Spleen (tissue), 11 donors: ENCODE measurements at regions not wholly inside any gene's neighbourhood (a gene's known extent, or its start where the extent isn't known, plus 50 kb on each side); places are given as distances from the start of the nearest gene placed in this dataset.

Source experiments
- DNase-seq: peaks from one replicate; pipeline ENCODE4 v3.0.0-alpha.2; 2020
- H3K27ac ChIP-seq, 8 donors: fragments of 200-600 bp; sonication (generic) in 7 of 8; 1 replicate in 4 of 8; 2 replicates in 4 of 8; pipeline versions ENCODE4 v1.5.0 to v1.8.0; 2016 to 2021; ENCODE audit warnings: inconsistent platforms in 4 of 8, mild to moderate bottlenecking in 4 of 8, moderate library complexity in 1 of 8
- H3K27me3 ChIP-seq, 7 donors: fragments of 200-600 bp; sonication (generic) in 6 of 7; replicated peaks in 1 of 7; 1 replicate in 4 of 7; 2 replicates in 3 of 7; pipeline versions ENCODE4 v1.5.0 to v1.8.0; 2016 to 2021; ENCODE audit warnings: inconsistent platforms in 3 of 7, mild to moderate bottlenecking in 1 of 7
- H3K36me3 ChIP-seq, 6 donors: fragments of 200-600 bp; sonication (generic) in 5 of 6; 1 replicate in 4 of 6; 2 replicates in 2 of 6; pipeline versions ENCODE4 v1.5.0 to v1.8.0; 2016 to 2021; ENCODE audit warnings: inconsistent platforms in 2 of 6
- H3K4me1 ChIP-seq, 6 donors: fragments of 200-600 bp; sonication (generic) in 5 of 6; 1 replicate in 3 of 6; 2 replicates in 3 of 6; pipeline versions ENCODE4 v1.5.0 to v1.8.0; 2016 to 2021; ENCODE audit warnings: inconsistent platforms in 3 of 6
- H3K4me3 ChIP-seq, 8 donors: fragments of 200-600 bp; sonication (generic) in 7 of 8; 1 replicate in 4 of 8; 2 replicates in 4 of 8; pipeline versions ENCODE4 v1.5.0 to v1.8.0; 2016 to 2021; ENCODE audit warnings: inconsistent platforms in 4 of 8, mild to moderate bottlenecking in 4 of 8, moderate library complexity in 2 of 8
- H3K9me3 ChIP-seq, 8 donors: fragments of 200-600 bp; sonication (generic) in 7 of 8; 1 replicate in 4 of 8; 2 replicates in 4 of 8; pipeline versions ENCODE4 v1.5.0 to v1.8.0; 2016 to 2021; ENCODE audit warnings: inconsistent platforms in 4 of 8
- POLR2A ChIP-seq, 3 donors: fragments of 450-650 bp; IDR thresholded peaks; one replicate each; pipeline ENCODE4 v1.5.1; 2017; ENCODE audit warnings: antibody characterized with exemption in 3 of 3, mild to moderate bottlenecking in 1 of 3
- POLR2AphosphoS5 ChIP-seq, 3 donors: sonication (generic); formaldehyde crosslinking; IDR thresholded peaks; one replicate each; pipeline ENCODE4 v1.5.1; 2017; ENCODE audit warnings: antibody characterized with exemption in 3 of 3
- WGBS, 5 donors: extraction: QIAGEN DNeasy Blood & Tissue Kit in 3 of 5; methylation state at CpG; one replicate each; pipeline versions ENCODE4 v1.1.5 to v1.1.7; 2013 to 2018; 5-methylcytosine and 5-hydroxymethylcytosine counted together
- intact Hi-C: fragments of 100-400 bp; cut with DNase I; formaldehyde crosslinking; loops from one replicate; pipeline ENCODE4 v1.15.0; 2023; ENCODE audit warnings: low total_unique reads
- TF ChIP-seq, protein P1 (sequence below), 11 experiments: fragments of 200-600 bp in 7 of 11; fragments of 450-650 bp in 4 of 11; sonication (generic) in 4 of 11; IDR thresholded peaks in 8 of 11; conservative IDR thresholded peaks in 3 of 11; 1 replicate in 7 of 11; 2 replicates in 4 of 11; pipeline versions ENCODE4 v1.4.0 to v1.8.0; 2016 to 2021; ENCODE audit warnings: antibody characterized with exemption in 11 of 11, inconsistent platforms in 4 of 11, mild to moderate bottlenecking in 1 of 11
- donor health status: healthy with polysubstance abuse.
- donor health status: DM: no; HTN: no; CAD: no; lungs with moderate emphysema.
- donor health status: DM: no; HTN: no; CAD: no.
- donor health status: Bipolar disorder and iron deficiency.
- donor health status: healthy.
- donor health status: DM: no; HTN: no; CAD: no.
- donor health status: DM: yes; HTN: yes; CAD: no.

DNA sequence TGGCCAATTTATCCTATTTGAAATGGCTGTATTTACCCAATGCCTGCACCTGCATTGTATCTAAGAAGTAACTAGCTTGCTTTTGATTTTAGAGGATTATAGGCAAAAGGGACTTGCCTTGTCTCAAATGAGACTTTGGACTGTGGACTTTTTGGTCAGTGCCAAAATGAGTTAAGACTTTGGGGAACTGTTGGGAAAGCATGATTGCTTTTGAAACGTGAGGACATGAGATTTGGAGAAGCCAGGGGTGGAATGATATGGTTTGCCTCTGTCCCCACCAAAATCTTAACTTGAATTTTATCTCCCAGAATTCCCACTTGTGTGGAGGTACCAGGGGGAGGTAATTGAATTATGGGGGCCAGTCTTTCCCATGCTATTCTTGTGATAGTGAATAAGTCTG, 1505.4 kb downstream of the SI start:
- intact Hi-C loops = no loop called here
- Histone ChIP-seq H3K27ac (no peak overlapping the region), H3K4me1 (no peaks in the 10 kb centered on the region), H3K36me3 (no peaks in the 10 kb centered on the region), H3K4me3 (no peak overlapping the region), H3K9me3 (peaks cover 0 to 36% (median 23%) of the 10 kb centered on the region in 8 donors), H3K27me3 (no peaks in the 10 kb centered on the region)
- 25 to 49% (median 33%) methylated on average over 1 of the region's 1 CpG for WGBS, 5 donors
- no peak for TF ChIP-seq POLR2A (IDR thresholded peaks at IDR 0.05)
- TF ChIP-seq, protein P1, sequence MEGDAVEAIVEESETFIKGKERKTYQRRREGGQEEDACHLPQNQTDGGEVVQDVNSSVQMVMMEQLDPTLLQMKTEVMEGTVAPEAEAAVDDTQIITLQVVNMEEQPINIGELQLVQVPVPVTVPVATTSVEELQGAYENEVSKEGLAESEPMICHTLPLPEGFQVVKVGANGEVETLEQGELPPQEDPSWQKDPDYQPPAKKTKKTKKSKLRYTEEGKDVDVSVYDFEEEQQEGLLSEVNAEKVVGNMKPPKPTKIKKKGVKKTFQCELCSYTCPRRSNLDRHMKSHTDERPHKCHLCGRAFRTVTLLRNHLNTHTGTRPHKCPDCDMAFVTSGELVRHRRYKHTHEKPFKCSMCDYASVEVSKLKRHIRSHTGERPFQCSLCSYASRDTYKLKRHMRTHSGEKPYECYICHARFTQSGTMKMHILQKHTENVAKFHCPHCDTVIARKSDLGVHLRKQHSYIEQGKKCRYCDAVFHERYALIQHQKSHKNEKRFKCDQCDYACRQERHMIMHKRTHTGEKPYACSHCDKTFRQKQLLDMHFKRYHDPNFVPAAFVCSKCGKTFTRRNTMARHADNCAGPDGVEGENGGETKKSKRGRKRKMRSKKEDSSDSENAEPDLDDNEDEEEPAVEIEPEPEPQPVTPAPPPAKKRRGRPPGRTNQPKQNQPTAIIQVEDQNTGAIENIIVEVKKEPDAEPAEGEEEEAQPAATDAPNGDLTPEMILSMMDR (IDR thresholded peaks at IDR 0.05 in 8 of 11, conservative IDR thresholded peaks at IDR 0.05 in 3 of 11) = no peak
- no peak for DNase-seq

DNA sequence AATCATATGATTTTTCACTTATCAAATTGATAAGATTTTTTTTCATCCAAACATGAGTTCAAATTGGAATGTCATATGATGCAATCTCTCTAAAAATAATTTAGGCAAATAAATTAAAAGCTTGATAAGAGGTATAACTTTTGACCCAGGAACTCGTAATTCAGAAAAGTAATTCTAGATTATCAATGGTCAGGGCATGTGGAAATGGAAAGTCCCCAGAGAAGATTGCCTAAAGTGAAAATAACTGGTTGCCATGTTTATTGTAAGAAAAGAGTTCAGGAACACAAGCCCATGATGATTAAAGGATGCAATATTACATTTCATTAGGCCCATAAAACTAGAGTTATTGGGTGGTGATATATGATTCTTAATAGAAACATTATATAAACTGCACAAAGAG, 1514.8 kb downstream of the SI start:
- no peak overlapping the region for H3K27ac ChIP-seq
- no peak for DNase-seq
- H3K4me1 ChIP-seq = no peaks in the 10 kb centered on the region
- H3K36me3 ChIP-seq = no peaks in the 10 kb centered on the region
- H3K27me3 ChIP-seq = no peaks in the 10 kb centered on the region
- peaks cover 0 to 9% (median 3%) of the 10 kb centered on the region in 8 donors for H3K9me3 ChIP-seq
- 59 to 73% (median 63%) methylated on average over 1 of the region's 1 CpG for WGBS, 5 donors
- intact Hi-C loops = no loop called here
- no peak for TF ChIP-seq POLR2AphosphoS5 (IDR thresholded peaks at IDR 0.05)
- TF ChIP-seq, protein P1 (IDR thresholded peaks at IDR 0.05 in 8 of 11, conservative IDR thresholded peaks at IDR 0.05 in 3 of 11) = no peak
- no peak for TF ChIP-seq POLR2A (IDR thresholded peaks at IDR 0.05)
- H3K4me3 ChIP-seq = no peak overlapping the region

DNA sequence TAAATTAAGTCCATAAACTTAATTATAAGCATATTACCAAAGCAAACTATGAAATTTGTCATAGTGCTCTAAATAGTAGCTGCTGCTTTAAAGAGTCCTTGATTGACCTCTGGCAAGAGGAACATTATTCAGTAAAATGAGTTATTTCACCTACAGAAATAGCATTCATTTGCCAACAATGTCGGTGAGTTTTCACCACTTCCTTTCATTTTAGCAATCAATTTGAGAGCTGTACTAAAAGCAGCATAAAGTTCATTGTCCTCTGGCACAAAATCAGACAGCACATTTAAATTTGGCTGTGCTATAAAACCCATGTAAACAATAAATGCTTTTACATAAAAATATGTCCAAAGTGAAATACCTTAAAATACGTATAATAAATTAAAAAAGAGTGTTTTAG, 1515.7 kb downstream of the SI start:
- Histone ChIP-seq H3K27ac (no peak overlapping the region), H3K4me1 (no peaks in the 10 kb centered on the region), H3K4me3 (no peak overlapping the region), H3K9me3 (peaks cover 0 to 9% (median 3%) of the 10 kb centered on the region in 8 donors), H3K27me3 (no peaks in the 10 kb centered on the region), H3K36me3 (no peaks in the 10 kb centered on the region)
- no peak for DNase-seq
- intact Hi-C loops = no loop called here
- 36 to 42% (median 39%) methylated on average over 2 of the region's 2 CpGs for WGBS, 5 donors
- TF ChIP-seq, protein P1 (IDR thresholded peaks at IDR 0.05 in 8 of 11, conservative IDR thresholded peaks at IDR 0.05 in 3 of 11) = no peak
- TF ChIP-seq POLR2AphosphoS5 (IDR thresholded peaks at IDR 0.05) = no peak

DNA sequence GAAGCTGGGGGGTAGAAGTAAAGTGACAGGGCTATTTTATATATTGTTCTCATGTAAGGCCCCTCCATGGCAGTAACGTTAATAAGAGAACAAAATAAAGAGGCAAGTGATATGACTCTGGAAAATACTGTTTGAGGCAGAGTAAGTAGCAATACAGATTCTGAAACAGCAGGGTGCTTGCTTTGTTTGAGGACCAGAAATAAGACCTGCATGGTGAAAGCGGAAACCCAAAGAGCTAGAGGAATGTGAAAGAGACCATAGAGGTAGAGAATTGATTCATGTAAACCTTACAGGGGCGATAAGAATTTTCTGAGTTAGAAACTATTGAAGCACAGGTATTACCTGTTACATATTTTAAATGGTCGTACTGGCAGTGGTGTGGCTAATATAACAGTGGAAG, 1517.1 kb downstream of the SI start:
- Histone ChIP-seq H3K27ac (no peak overlapping the region), H3K36me3 (no peaks in the 10 kb centered on the region), H3K4me1 (no peaks in the 10 kb centered on the region), H3K27me3 (no peaks in the 10 kb centered on the region), H3K9me3 (peaks cover 0 to 9% (median 3%) of the 10 kb centered on the region in 8 donors), H3K4me3 (no peak overlapping the region)
- TF ChIP-seq POLR2AphosphoS5 (IDR thresholded peaks at IDR 0.05) = no peak
- TF ChIP-seq POLR2A (IDR thresholded peaks at IDR 0.05) = no peak
- TF ChIP-seq, protein P1 (IDR thresholded peaks at IDR 0.05 in 8 of 11, conservative IDR thresholded peaks at IDR 0.05 in 3 of 11) = no peak
- no peak for DNase-seq
- WGBS, 5 donors = 66 to 80% (median 75%) methylated on average over 4 of the region's 4 CpGs
- intact Hi-C loops = no loop called here
